Mammary epithelial cell (primary cell): ENCODE measurements at regions not wholly inside any gene's neighbourhood (a gene's known extent, or its start where the extent isn't known, plus 50 kb on each side); places are given as distances from the start of the nearest gene placed in this dataset.

ENCODE experiments used
- EZH2 ChIP-seq: IDR thresholded peaks from 2 replicates; pipeline ENCODE4 v1.6.1; 2012; ENCODE audit warnings: low read length, inconsistent platforms, borderline replicate concordance
- TF ChIP-seq, protein P1 (sequence below), 2 donors: IDR thresholded peaks in 1 of 2; conservative IDR thresholded peaks in 1 of 2; 2 replicates each; pipeline ENCODE4 v1.5.1; 2011 to 2012; ENCODE audit warnings: inconsistent platforms in 2 of 2, low read length in 2 of 2, mild to moderate bottlenecking in 2 of 2, control low read depth in 1 of 2, low read depth in 1 of 2; ENCODE audit not compliant: insufficient read depth in 1 of 2; ENCODE audit errors: extremely low read depth in 1 of 2

DNA sequence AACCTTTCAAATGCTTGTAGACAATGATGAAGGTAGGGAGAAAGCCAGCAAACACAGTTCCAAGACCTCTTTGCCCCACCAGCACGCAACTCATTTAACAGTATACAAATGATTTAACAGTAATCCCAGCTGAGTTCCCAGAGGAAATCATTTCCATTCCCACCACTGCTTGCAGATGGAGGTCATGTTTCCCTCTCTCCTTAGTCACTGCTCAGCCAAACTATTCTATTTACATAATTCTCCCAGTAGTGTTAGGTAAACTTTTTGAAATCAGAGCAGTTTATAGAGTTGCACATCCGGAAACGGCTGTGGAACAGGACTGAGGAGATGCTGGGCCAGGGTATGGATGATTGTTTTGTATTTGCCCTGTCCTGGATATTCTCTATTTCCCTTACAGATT is 328.5 kb downstream of the FIGN start:
- TF ChIP-seq, protein P1, sequence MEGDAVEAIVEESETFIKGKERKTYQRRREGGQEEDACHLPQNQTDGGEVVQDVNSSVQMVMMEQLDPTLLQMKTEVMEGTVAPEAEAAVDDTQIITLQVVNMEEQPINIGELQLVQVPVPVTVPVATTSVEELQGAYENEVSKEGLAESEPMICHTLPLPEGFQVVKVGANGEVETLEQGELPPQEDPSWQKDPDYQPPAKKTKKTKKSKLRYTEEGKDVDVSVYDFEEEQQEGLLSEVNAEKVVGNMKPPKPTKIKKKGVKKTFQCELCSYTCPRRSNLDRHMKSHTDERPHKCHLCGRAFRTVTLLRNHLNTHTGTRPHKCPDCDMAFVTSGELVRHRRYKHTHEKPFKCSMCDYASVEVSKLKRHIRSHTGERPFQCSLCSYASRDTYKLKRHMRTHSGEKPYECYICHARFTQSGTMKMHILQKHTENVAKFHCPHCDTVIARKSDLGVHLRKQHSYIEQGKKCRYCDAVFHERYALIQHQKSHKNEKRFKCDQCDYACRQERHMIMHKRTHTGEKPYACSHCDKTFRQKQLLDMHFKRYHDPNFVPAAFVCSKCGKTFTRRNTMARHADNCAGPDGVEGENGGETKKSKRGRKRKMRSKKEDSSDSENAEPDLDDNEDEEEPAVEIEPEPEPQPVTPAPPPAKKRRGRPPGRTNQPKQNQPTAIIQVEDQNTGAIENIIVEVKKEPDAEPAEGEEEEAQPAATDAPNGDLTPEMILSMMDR (conservative IDR thresholded peaks at IDR 0.05 in 1 of 2, IDR thresholded peaks at IDR 0.05 in 1 of 2; ENCODE audit: extremely low read depth in 1 of 2, insufficient read depth in 1 of 2, low read depth in 1 of 2, low read length in 2 of 2): no peak
- TF ChIP-seq EZH2: no peak
